HG02870 (cell line): ENCODE measurements at regions not wholly inside any gene's neighbourhood (a gene's known extent, or its start where the extent isn't known, plus 50 kb on each side); places are given as distances from the start of the nearest gene placed in this dataset.

Source experiments
- ATAC-seq: cut with Tn5 transposase; IDR thresholded peaks from one replicate; pipeline ENCODE4 v1.9.1; 2021; ENCODE audit warnings: mild to moderate bottlenecking, moderate library complexity; ENCODE audit not compliant: unreplicated experiment

DNA sequence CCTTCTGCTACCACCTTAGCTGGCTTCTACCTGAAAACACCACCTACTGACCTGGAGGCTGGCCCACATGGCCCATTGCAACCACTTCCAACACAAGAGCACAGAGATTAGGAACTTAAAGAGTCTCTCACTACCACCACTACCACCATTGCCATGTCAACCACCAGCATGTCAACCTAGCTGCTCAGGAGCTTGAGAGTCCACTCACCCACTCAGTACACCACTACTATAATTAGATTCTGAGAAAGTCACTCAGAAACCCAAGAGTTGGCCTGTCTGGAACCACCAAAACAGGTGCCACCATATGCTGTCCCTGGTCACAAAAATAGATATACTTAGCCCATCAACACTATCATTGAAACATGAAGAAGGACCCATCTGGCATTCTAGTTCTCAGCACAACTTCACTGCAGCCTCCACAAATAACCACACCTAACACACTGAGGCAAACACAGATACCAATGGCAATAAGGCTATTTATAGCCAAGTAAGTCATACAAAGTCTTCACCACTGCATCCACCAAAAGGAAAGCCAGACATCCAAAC lies 806.7 kb upstream of the EPHA6 start:
- no peak for ATAC-seq

DNA sequence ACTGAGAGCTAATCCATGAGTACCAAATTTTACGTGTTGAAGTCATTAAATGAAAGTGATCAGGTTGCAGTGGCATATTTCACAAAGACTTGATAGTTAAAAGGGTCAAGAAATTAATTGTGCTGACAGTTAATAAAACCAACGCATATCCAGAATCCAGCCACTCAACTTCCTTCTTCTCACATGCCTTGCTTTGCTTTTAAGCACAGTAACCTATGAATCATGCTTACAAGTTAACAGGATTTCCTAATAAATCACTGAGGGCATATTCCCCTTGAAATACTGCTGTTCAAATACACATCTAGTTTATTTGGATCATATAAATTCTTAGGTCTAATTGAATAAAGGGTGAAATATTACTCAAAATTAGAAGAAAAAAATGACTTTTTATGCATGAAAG lies 801.5 kb upstream of the EPHA6 start:
- ATAC-seq, result no peak

DNA sequence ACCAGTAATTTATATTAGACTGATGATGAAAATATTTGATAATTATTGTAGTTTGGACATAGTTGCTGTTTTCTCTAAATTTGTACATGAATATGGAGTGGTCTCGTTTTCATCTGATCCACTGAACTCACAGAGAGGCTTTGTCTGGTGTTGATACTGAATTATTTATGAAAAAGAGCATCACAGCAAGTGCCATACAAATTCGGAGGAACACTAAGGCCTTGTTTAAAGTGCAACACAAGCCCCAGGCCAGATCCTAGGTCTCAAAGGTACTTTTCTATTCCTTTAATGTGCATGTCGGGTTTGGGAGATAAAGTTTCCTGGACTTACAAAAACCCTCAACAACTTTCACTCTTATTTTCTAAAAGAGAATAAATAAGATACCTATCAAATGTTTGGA lies 796.8 kb upstream of the EPHA6 start:
- ATAC-seq, result no peak

DNA sequence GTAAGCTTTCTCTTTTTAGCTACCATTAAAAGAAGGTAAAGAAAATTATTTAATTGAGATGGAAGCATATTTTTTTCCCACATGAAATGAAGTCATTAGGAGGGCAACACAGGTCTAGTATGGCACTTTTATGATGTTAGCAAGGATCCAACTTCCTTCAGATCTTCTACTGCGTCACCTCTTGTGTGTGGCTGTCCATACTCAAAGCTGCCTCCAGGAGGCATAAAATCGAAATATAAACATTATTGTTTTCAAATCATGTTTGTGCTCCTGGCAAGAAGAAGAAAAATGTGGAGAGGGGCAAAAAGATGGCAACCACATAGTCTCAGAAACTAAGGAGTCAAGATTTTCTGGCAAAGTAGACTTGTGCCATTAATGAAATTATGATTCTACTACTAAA lies 791.7 kb upstream of the EPHA6 start:
- ATAC-seq, result no peak

DNA sequence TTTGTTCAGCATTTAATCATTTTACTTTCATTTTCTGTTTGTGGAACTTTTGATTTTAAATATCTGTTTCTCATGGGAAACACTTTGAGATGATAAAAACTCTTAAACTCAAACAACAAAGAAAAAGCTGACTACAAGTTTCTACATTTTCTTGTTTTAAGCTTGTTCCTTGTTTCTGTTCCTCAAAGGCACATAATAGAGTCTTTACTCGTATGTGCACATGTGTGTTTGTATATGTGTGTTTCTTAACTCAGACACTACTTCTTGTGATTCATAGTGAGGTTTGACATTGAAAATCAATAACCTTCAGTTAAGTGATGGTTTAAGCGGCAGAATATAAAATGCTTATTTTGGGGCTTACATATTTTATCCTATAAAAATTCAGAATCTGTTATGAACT lies 786.7 kb upstream of the EPHA6 start:
- no peak for ATAC-seq

DNA sequence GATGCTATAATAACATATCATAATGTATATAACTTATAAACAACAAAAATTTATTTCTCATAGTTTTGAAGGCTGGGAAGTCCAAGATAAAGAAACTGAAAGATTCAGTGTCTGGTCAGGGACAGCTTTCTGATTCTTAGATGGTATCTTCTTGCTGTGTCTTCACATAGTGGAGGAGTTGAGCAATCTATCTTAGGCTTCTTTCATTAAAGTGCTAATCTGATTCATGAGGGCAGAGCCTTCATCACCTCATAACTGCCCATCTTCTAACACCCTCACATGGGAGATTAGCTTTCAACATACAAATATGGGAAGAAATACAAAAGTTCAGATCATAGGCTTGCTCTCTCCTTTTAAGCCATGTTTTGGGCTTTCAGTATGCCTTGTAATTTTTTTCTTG lies 774.8 kb upstream of the EPHA6 start:
- no peak for ATAC-seq

DNA sequence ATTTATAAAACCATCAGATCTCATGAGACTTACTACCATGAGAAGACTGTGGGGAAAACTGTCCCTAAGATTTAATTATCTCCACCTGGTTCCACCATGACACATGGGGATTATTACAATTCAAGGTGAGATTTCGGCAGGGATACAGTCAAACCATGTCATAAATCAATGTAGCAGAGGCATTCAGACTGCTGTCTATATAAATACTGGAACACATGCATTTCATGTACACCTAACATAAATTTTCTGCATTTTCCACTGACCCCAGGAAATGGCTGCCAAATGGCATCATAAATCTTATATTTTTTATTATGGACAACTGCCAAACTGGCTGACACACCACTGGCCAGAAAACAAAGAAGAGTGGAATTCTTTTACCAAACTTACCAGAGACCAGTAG lies 755.1 kb upstream of the EPHA6 start:
- no peak for ATAC-seq

DNA sequence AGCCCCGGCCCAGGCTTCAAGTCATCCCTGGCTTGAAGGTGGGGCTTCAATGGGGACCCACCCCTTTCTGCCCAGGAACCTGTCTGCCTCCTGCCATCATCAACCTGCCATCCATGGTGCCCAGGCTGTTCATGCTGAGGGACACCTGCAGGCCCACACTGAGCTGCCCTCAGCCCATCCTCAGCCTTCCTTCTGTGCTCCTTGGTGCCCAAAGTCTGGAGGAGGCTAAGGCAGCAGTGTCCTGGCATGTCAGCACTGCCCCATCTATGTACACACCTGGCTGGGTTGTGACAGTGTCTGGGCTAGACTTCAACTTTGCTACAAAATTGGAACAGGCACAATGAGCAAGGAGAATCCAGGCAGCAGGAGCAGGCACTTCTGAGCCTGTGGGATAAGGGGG lies 745.3 kb upstream of the EPHA6 start:
- ATAC-seq, result no peak

DNA sequence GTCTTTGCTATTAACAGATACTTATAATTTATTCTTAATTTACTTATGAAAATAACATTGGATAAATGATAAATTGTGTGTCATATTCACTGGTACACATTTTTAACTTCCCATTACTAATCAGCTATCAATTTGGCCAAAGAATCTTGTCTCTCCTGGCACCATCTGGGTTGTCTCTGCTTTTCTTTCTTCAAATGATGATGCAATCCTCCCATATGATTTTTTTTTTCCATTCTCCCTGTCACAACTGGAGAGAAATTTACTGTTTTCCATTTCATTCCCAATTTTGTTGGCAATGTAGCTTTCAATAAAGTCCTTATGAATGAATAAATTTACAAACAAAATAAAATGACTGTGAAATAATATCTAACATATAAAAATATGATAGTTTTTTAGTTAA lies 743.7 kb upstream of the EPHA6 start:
- ATAC-seq, result no peak

DNA sequence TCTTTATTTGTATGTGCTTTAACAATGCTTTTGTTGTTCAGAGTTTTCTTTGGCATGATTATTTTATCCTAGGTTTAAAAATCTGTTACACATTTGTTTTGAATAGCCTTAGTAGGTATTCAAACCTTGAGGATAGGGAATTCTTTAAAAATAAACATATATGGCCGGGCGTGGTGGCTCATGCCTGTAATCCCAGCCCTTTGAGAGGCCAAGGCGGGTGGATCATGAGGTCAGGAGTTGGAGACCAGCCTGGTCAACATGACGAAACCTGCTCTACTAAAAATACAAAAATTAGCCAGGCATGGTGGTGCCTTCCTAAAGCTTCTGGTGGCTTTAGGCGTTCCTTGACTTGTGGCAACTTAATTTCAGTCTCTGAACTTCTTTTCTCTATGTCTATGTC lies 743.3 kb upstream of the EPHA6 start:
- no peak for ATAC-seq

DNA sequence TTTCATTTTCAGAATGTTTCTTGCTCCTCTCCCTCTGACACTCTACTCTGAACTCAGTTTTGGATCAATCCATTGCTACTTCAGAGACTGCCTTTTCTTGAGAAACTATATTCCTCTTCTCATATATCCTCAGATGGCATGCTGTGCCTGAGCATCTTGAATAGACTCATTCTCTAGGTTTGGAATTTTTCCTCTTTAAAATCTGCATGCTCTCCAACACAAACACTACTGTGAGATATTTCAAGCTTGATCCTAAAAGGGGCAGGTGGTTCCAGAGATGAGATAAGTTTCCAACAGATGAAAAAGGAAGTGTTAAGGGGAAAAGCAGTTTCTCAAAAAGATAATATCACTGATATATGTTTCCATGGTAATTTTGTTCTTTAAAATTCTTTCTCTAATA lies 742.2 kb upstream of the EPHA6 start:
- no peak for ATAC-seq

DNA sequence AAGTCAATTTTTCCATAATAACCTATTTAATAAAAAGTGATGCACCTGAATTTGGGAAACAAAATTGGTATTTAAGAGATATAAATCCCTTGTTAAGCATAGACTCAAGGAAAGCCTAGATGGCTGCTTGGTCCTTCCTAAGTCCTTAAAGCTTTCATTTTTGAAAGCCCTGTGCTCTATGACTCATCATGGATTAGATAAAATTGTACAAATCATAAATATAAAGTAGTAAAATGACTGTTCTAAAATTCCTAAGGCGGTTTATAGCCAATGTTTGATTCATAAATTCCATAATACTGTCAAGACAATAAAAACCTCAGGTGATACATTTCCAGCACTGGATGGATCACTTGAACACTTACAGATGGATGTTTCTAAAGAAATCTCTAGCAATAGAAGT lies 730.8 kb upstream of the EPHA6 start:
- ATAC-seq, result no peak

DNA sequence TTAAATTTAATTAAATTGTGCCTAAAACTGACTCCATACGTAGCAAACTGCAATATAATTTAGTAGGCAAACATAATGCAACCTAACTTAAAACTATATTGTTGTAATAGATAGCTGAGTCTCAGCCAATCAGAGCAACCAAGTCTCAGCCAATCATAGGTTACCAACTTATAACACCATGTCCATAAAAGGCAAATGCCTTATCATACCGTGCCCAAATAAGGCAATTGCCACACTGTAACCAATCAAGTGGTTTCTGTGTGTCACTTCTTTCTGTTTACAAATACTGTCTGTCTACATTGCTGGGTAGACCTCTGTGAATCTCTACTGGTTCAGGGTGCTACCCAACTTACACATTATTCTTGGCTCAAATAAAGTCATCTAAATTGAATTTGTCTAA lies 728.4 kb upstream of the EPHA6 start:
- ATAC-seq, result no peak

DNA sequence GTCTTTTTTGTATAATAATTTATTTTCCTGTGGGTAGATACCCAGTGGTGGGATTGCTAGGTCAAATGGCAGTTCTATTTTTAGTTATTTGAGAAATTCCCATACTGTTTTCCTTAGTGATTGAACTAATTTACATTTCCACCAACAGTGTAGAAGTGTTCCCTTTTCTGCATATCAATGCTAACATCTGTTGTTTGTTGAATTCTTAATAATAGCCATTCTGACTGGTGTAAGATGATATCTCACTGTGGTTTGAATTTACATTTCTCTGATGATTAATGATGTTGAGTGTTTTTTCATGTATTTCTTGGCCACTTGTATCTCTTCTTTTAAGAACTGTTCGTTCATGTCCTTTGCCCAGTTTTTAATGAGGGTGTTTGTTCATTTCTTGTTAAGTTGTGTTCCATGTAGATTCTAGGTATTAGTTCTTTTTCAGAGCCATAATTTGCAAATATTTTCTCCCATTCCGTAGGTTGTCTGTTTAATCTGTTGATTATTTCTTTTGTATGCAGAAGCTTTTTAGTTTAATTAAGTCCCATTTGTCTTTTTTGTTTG lies 713.3 kb upstream of the EPHA6 start:
- no peak for ATAC-seq

DNA sequence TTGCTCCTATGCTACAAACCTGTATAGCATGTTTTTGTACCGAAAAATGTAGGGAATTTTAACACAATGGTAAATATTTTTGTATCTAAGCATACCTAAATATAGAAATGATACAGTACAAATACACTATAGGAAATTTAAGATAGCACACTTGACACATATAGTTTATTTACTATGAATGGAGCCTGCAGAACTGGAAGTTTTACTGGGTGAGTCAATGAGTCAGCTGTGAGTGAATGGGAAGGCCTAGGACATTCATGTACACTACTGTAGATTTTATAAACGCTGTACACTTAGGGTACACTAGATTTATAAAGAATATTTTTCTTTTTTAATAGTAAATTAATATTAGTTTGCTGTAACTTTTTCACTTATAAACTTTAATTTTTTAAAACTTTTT lies 707.7 kb upstream of the EPHA6 start:
- ATAC-seq, result no peak
